ENCODE measurements at regions not wholly inside any gene's neighbourhood (a gene's known extent, or its start where the extent isn't known, plus 50 kb on each side); places are given as distances from the start of the nearest gene placed in this dataset.

DNA sequence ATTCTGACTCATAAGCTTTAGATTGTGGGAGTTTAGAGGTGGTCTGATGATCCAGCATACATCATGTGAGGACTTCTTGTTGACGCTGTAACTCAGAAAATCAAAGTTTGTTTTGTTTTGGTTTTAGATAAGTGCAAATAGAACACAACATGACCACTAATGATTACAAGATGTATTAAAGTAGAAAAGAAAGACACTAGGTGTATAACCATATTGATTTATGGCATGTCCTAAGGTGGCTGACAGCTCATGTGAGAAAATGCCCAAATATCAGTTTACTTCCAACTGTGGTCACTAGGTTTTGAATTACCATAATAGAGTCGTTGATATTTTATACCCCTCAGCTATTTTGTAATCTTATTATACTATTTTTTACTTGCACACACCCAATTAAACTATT, 1131.4 kb upstream of the PHF14 start:
- no peak overlapping the region for H3K4me3 ChIP-seq
- intact Hi-C loops (cut with DNase I), result no loop called here
- no peaks in the 10 kb centered on the region for H3K36me3 ChIP-seq
- TF ChIP-seq, protein P1, sequence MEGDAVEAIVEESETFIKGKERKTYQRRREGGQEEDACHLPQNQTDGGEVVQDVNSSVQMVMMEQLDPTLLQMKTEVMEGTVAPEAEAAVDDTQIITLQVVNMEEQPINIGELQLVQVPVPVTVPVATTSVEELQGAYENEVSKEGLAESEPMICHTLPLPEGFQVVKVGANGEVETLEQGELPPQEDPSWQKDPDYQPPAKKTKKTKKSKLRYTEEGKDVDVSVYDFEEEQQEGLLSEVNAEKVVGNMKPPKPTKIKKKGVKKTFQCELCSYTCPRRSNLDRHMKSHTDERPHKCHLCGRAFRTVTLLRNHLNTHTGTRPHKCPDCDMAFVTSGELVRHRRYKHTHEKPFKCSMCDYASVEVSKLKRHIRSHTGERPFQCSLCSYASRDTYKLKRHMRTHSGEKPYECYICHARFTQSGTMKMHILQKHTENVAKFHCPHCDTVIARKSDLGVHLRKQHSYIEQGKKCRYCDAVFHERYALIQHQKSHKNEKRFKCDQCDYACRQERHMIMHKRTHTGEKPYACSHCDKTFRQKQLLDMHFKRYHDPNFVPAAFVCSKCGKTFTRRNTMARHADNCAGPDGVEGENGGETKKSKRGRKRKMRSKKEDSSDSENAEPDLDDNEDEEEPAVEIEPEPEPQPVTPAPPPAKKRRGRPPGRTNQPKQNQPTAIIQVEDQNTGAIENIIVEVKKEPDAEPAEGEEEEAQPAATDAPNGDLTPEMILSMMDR (IDR thresholded peaks at IDR 0.05), result no peak
- H3K27me3 ChIP-seq, result no peaks in the 10 kb centered on the region
- DNase-seq, result no peak
- no peaks in the 10 kb centered on the region for H3K4me1 ChIP-seq
- H3K27ac ChIP-seq, result no peak overlapping the region
- H3K9me3 ChIP-seq, result peaks cover 0 to 2% of the 10 kb centered on the region in 2 donors
- no peak for ATAC-seq

DNA sequence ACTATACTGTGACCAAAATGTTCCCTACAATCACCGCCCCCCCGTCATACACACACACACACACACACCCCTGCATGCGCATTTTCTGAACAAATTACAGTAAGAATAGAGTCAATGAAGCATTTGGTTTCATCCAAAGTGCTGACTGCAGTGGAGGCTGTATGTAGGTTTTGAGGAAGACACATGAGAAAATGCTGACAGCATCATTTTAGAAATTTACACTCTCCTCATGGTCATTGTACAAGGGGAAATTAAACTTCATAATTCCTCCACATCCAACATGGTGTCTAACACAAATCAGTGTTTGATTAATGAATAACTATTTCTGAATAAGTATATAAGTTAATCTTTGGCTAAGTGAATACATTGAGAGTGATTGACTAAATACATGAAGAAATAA, 1126.8 kb upstream of the PHF14 start:
- Histone ChIP-seq H3K27me3 (no peaks in the 10 kb centered on the region), H3K4me3 (no peak overlapping the region), H3K36me3 (no peaks in the 10 kb centered on the region), H3K9me3 (peaks cover 0 to 2% of the 10 kb centered on the region in 2 donors), H3K4me1 (no peaks in the 10 kb centered on the region), H3K27ac (no peak overlapping the region)
- no peak for ATAC-seq
- intact Hi-C loops (cut with DNase I), result no loop called here
- no peak for DNase-seq
- TF ChIP-seq, protein P1 (IDR thresholded peaks at IDR 0.05), result no peak

DNA sequence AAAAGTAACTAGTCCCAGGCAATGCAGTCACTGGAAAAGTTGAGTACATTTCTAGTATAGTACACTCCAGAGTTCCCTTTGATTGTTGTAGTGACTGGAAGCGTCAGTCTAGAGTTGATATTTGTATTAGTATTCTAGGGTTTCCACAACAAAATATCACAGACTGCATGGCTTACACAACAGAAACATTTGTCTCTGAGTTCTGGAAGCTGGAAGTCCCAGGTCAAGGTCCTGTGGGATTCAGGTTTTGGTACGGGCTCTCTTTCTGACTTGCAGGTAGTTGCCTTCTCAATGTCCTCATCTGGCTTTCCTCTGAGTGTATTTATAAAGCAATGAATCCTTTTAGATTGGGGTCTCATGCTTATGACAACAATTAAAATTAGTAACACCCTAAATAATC, 1119.1 kb upstream of the PHF14 start:
- H3K4me1 ChIP-seq, result no peaks in the 10 kb centered on the region
- H3K27ac ChIP-seq, result no peak overlapping the region
- H3K27me3 ChIP-seq, result no peaks in the 10 kb centered on the region
- ATAC-seq (no peak), DNase-seq (no peak)
- intact Hi-C loops (cut with DNase I), result no loop called here
- H3K36me3 ChIP-seq, result no peaks in the 10 kb centered on the region
- peaks cover 0 to 4% of the 10 kb centered on the region in 2 donors for H3K9me3 ChIP-seq
- TF ChIP-seq, protein P1 (IDR thresholded peaks at IDR 0.05), result no peak
- H3K4me3 ChIP-seq, result no peak overlapping the region

DNA sequence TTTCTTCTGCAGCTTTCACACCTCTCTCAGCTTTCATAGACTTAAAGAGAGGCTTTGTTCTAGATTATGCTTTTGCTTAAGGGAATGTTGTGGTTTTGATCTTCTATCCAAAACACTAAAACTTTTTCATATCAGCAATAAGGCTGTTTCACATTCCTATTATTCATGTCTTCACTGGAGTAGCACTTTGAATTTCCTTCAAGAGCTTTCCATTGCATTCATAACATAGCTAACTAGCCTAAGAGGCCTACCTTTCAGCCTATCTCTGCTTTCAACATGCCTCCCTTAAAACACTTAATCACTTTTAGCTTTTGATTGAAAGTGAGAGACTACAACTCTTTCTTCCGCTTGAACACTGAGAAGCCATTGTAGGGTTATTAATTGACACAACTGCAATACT, 1117.0 kb upstream of the PHF14 start:
- peak in 1 of 4 donors; percentile 16 for DNase-seq
- no peaks in the 10 kb centered on the region for H3K4me1 ChIP-seq
- peaks cover 0 to 4% of the 10 kb centered on the region in 2 donors for H3K9me3 ChIP-seq
- no peaks in the 10 kb centered on the region for H3K27me3 ChIP-seq
- intact Hi-C loops (cut with DNase I), result no loop called here
- peak overlapping the region in 1 of 2 donors; percentile 19 for H3K27ac ChIP-seq
- TF ChIP-seq, protein P1 (IDR thresholded peaks at IDR 0.05), result no peak
- peak; percentile 93 for ATAC-seq
- H3K36me3 ChIP-seq, result no peaks in the 10 kb centered on the region
- no peak overlapping the region for H3K4me3 ChIP-seq

DNA sequence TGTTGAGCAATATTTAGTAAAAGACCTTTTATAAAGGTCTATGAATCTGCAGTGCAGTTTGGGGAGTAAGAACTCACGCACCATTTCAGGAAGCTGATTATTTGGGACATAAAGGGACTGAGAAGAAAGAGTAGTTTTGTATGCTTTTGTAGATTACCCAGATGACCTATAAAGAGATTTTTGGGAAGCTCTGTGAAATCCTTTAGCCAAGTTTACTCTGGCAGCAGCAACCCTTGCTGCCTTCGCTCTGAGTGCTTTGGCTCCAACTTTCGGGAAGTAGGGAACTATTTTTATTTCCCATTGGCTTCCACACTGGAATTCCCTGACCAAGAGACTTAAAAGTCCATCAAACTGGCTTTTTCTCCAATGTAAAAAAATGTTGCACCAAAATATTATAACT, 1110.1 kb upstream of the PHF14 start:
- no peaks in the 10 kb centered on the region for H3K27me3 ChIP-seq
- H3K9me3 ChIP-seq, result peaks cover 0 to 5% of the 10 kb centered on the region in 2 donors
- ATAC-seq (no peak), DNase-seq (peak in 1 of 4 donors; percentile 52)
- TF ChIP-seq, protein P1 (IDR thresholded peaks at IDR 0.05), result no peak
- no peaks in the 10 kb centered on the region for H3K4me1 ChIP-seq
- H3K4me3 ChIP-seq, result no peak overlapping the region
- no peak overlapping the region for H3K27ac ChIP-seq
- no peaks in the 10 kb centered on the region for H3K36me3 ChIP-seq
- intact Hi-C loops (cut with DNase I), result no loop called here

Data from left lung (tissue), 4 donors.